PC-9 (cell line): ENCODE measurements at regions not wholly inside any gene's neighbourhood (a gene's known extent, or its start where the extent isn't known, plus 50 kb on each side); places are given as distances from the start of the nearest gene placed in this dataset.

Experiments
- BruUV-seq: library from RNA; stranded (reverse); fragments of 400-500 nt; replicated peaks from 2 replicates; lab custom pipeline; 2021; lab: Mats Ljungman, UMichigan
- CTCF ChIA-PET: fragments of 300-600 bp; sonication (Branson Sonifier 250); formaldehyde crosslinking; loops from one replicate; lab custom pipeline; 2022; ENCODE audit warnings: antibody characterized with exemption; lab: Charles Lee
- POLR2A ChIA-PET: fragments of 300-600 bp; sonication (Branson Sonifier 250); formaldehyde crosslinking; loops from one replicate; lab custom pipeline; 2022; ENCODE audit warnings: antibody characterized with exemption; ENCODE audit not compliant: unreplicated experiment; lab: Charles Lee
- DNase-seq, 2 experiments: peaks; one replicate each; pipeline versions ENCODE4 v3.0.0 to v3.0.0-alpha.2; 2015 to 2022; ENCODE audit warnings: mixed read lengths in 1 of 2
- H2AFZ ChIP-seq: fragments of 200-600 bp; sonication (generic); 2 replicates; pipeline ENCODE4 v1.8.1; 2017; ENCODE audit warnings: antibody characterized with exemption
- H3F3A ChIP-seq: fragments of 200-600 bp; sonication (generic); 2 replicates; pipeline ENCODE4 v1.8.1; 2017; ENCODE audit warnings: antibody characterized with exemption, mild to moderate bottlenecking, low read depth; ENCODE audit not compliant: insufficient read depth
- H3K27ac ChIP-seq: fragments of 200-600 bp; sonication (generic); 2 replicates; pipeline ENCODE4 v1.6.1; 2016; ENCODE audit warnings: mixed run types
- H3K27me3 ChIP-seq: fragments of 200-600 bp; sonication (generic); 2 replicates; pipeline ENCODE4 v1.6.1; 2016; ENCODE audit warnings: low read depth, mixed run types; ENCODE audit not compliant: insufficient read depth
- H3K36me3 ChIP-seq: fragments of 200-600 bp; sonication (generic); 2 replicates; pipeline ENCODE4 v1.6.1; 2016; ENCODE audit warnings: low read depth, mixed run types
- H3K4me1 ChIP-seq: fragments of 200-600 bp; sonication (generic); replicated peaks from 2 replicates; pipeline ENCODE4 v1.6.1; 2016; ENCODE audit warnings: mixed run types; ENCODE audit not compliant: insufficient read depth
- H3K4me2 ChIP-seq: fragments of 200-600 bp; sonication (generic); 2 replicates; pipeline ENCODE4 v1.6.1; 2017; ENCODE audit warnings: mixed run types
- H3K4me3 ChIP-seq: fragments of 200-600 bp; sonication (generic); 2 replicates; pipeline ENCODE4 v1.6.1; 2016; ENCODE audit warnings: mixed run types
- H3K79me2 ChIP-seq: fragments of 200-600 bp; sonication (generic); 2 replicates; pipeline ENCODE4 v1.6.1; 2017; ENCODE audit warnings: low read depth, mixed run types
- H3K9me2 ChIP-seq: fragments of 200-600 bp; sonication (generic); 2 replicates; pipeline ENCODE4 v1.8.1; 2017; ENCODE audit warnings: mild to moderate bottlenecking; ENCODE audit not compliant: insufficient read depth
- H3K9me3 ChIP-seq: fragments of 200-600 bp; sonication (generic); 2 replicates; pipeline ENCODE4 v1.8.1; 2016; ENCODE audit warnings: low read depth; ENCODE audit not compliant: insufficient read depth
- H4K20me1 ChIP-seq: fragments of 200-600 bp; sonication (generic); 2 replicates; pipeline ENCODE4 v1.8.1; 2017; ENCODE audit not compliant: insufficient read depth
- CTCF ChIP-seq: fragments of 200-600 bp; sonication (generic); conservative IDR thresholded peaks from 2 replicates; pipeline ENCODE4 v1.6.1; 2017; ENCODE audit warnings: mixed run types, antibody characterized with exemption, mild to moderate bottlenecking, moderate library complexity
- EZH2 ChIP-seq: fragments of 200-600 bp; sonication (generic); IDR thresholded peaks from 2 replicates; pipeline ENCODE4 v1.8.0; 2017; ENCODE audit warnings: antibody characterized with exemption, low read depth
- intact Hi-C: fragments of 100-400 bp; cut with micrococcal nuclease; formaldehyde crosslinking; loops from one replicate; pipeline ENCODE4 v1.10.0; 2022; ENCODE audit not compliant: unreplicated experiment

DNA sequence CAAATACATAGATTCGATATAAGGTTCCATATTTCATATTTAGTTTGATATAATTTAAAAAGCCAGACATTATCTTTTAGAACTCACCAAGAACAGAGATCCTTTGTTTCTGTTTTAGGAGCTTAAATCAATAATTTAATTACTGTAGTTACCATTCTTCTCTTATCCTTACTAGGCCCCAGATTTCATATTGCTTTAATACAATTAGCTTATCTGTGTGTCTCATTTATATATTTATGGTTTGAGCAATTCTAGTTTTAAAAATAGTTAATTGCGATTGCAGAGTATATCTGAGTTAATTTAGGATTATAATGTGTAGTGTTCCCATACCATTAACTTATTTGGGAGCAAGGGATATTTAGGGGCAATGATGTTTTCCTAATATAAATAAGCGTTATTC is 558.8 kb upstream of the ZNF804A start:
- no peaks in the 10 kb centered on the region for H3K79me2 ChIP-seq
- no peak for DNase-seq
- H3K27ac ChIP-seq, result no peak overlapping the region
- no peak for TF ChIP-seq CTCF
- TF ChIP-seq EZH2, result no peak
- no peak overlapping the region for H3K4me2 ChIP-seq
- H3K9me2 ChIP-seq, result no peaks in the 10 kb centered on the region
- no peaks in the 10 kb centered on the region for H3K4me1 ChIP-seq
- H3F3A ChIP-seq, result no peaks in the 10 kb centered on the region
- H4K20me1 ChIP-seq, result no peaks in the 10 kb centered on the region
- H3K36me3 ChIP-seq, result no peaks in the 10 kb centered on the region
- ChIA-PET CTCF (no interaction called here), POLR2A (no interaction called here)
- H3K27me3 ChIP-seq, result no peaks in the 10 kb centered on the region
- H2AFZ ChIP-seq, result no peak overlapping the region
- H3K9me3 ChIP-seq, result no peaks in the 10 kb centered on the region
- intact Hi-C loops, result no loop called here
- BruUV-seq, result no TSS peak
- no peak overlapping the region for H3K4me3 ChIP-seq

DNA sequence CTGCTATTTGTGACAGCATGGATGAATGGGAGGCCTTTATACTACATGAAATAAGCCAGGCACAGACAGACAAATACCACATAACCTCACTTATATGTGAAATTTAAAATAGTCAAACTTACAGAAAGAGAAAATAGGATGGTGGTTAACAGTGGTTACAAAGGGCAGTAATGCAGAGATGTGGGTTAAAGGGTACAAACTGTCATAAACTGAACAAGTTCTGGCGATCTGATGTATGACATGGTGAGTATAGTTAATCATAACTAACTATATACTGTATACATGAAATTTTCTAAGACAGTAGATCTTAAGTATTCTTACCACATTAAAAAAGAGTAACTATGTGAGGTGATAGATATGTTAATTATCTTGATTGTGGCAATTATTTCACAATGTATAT is 558.1 kb upstream of the ZNF804A start:
- no peak overlapping the region for H3K27ac ChIP-seq
- DNase-seq, result no peak
- no peak overlapping the region for H2AFZ ChIP-seq
- no peaks in the 10 kb centered on the region for H4K20me1 ChIP-seq
- H3K79me2 ChIP-seq, result no peaks in the 10 kb centered on the region
- H3K4me1 ChIP-seq, result no peaks in the 10 kb centered on the region
- H3F3A ChIP-seq, result no peaks in the 10 kb centered on the region
- H3K4me3 ChIP-seq, result no peak overlapping the region
- ChIA-PET POLR2A (no interaction called here), CTCF (no interaction called here)
- no peaks in the 10 kb centered on the region for H3K36me3 ChIP-seq
- no peak for TF ChIP-seq EZH2
- no peak for TF ChIP-seq CTCF
- H3K4me2 ChIP-seq, result no peak overlapping the region
- no peaks in the 10 kb centered on the region for H3K27me3 ChIP-seq
- BruUV-seq, result no TSS peak
- intact Hi-C loops, result no loop called here
- H3K9me3 ChIP-seq, result no peaks in the 10 kb centered on the region
- H3K9me2 ChIP-seq, result no peaks in the 10 kb centered on the region

- H3K4me3 ChIP-seq, result no peak overlapping the region
- no peaks in the 10 kb centered on the region for H3K79me2 ChIP-seq
- H3K27me3 ChIP-seq, result no peaks in the 10 kb centered on the region
- H3K4me1 ChIP-seq, result no peaks in the 10 kb centered on the region
- H3K36me3 ChIP-seq, result no peaks in the 10 kb centered on the region
- H3K4me2 ChIP-seq, result no peak overlapping the region
- no peaks in the 10 kb centered on the region; the same call in 1 of the 2 replicates for H3K9me2 ChIP-seq
- POLR2A ChIA-PET, result no interaction called here
- CTCF ChIA-PET, result no interaction called here
- TF ChIP-seq CTCF, result no peak
- TF ChIP-seq EZH2, result no peak
- H3K9me3 ChIP-seq, result no peaks in the 10 kb centered on the region
- H4K20me1 ChIP-seq, result no peaks in the 10 kb centered on the region
- H3K27ac ChIP-seq, result no peak overlapping the region
- no TSS peak for BruUV-seq
- intact Hi-C loops, result no loop called here
- no peaks in the 10 kb centered on the region for H3F3A ChIP-seq
- H2AFZ ChIP-seq, result 0 out of 2 replicates have a peak overlapping the region, but pooled peaks have one; percentile 1
- no peak for DNase-seq
These were observed 557.3 kb upstream of the ZNF804A start for GRCh38 chr2:184041077-184041476.
